Gastrocnemius medialis (tissue), 4 donors: ENCODE measurements at regions not wholly inside any gene's neighbourhood (a gene's known extent, or its start where the extent isn't known, plus 50 kb on each side); places are given as distances from the start of the nearest gene placed in this dataset.

Experiments
- CTCF ChIP-seq, 5 experiments: fragments of 450-650 bp in 3 of 5; fragments of 200-600 bp in 2 of 5; sonication (generic) in 2 of 5; IDR thresholded peaks in 4 of 5; conservative IDR thresholded peaks in 1 of 5; 1 replicate in 4 of 5; 2 replicates in 1 of 5; pipeline ENCODE4 v1.5.1; 2016 to 2019; ENCODE audit warnings: antibody characterized with exemption in 5 of 5, mild to moderate bottlenecking in 3 of 5, moderate library complexity in 3 of 5
- POLR2A ChIP-seq, 2 donors: fragments of 450-650 bp; IDR thresholded peaks; one replicate each; pipeline ENCODE4 v1.6.1; 2017; ENCODE audit warnings: antibody characterized with exemption in 2 of 2, mild to moderate bottlenecking in 2 of 2, moderate library complexity in 2 of 2

GRCh38 chr13:54387625-54388024 lies 1359.0 kb downstream of the OLFM4 start:
- no peak for TF ChIP-seq CTCF (IDR thresholded peaks at IDR 0.05 in 4 of 5, conservative IDR thresholded peaks at IDR 0.05 in 1 of 5)
- no peak for TF ChIP-seq POLR2A (IDR thresholded peaks at IDR 0.05)
